ENCODE measurements at regions not wholly inside any gene's neighbourhood (a gene's known extent, or its start where the extent isn't known, plus 50 kb on each side); places are given as distances from the start of the nearest gene placed in this dataset.
"Not testable (repeated sequence)": the region's sequence is repeated elsewhere in the genome, so short reads cannot be mapped to it uniquely, and the experiment has no call there.

DNA sequence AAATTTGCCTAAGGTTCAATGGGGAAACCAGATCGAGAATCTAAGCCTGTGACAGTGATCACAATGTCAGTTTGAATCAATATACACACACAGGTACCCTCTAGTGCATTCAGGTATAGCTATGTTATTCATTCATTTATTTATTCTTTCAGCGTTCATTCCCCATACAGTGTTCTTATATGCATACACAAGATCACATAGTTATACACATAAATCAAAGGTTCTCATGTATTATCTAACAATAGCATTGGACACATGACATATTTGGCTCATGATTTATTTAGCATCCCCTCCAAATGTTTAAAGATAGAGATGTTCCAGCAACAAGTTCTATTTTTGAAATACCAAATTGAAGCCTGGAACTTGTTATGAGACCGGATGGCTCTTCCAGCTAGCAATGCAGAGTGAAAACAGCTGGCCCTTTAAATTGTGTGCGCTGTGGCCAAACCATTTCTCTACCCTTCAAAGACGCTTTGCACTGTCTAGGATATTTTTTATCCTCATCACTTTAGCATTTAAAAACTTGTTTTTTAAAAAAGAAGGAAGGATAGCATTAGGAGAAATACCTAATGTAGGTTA is 131.0 kb downstream of the ATXN3L start:
- Mint-ChIP-seq H3K36me3 (ENCODE audit: low read depth, unreplicated experiment) (no peaks in the 10 kb centered on the region), H3K9me3 (ENCODE audit: unreplicated experiment) (no peaks in the 10 kb centered on the region), H3K27me3 (ENCODE audit: unreplicated experiment) (no peaks in the 10 kb centered on the region), H3K4me3 (ENCODE audit: unreplicated experiment) (no peak overlapping the region), H3K4me1 (ENCODE audit: unreplicated experiment) (no peaks in the 10 kb centered on the region), H3K27ac (ENCODE audit: unreplicated experiment) (no peak overlapping the region)
- DNase-seq (ENCODE audit: low spot score) = no peak
- TF ChIP-seq, protein P1, sequence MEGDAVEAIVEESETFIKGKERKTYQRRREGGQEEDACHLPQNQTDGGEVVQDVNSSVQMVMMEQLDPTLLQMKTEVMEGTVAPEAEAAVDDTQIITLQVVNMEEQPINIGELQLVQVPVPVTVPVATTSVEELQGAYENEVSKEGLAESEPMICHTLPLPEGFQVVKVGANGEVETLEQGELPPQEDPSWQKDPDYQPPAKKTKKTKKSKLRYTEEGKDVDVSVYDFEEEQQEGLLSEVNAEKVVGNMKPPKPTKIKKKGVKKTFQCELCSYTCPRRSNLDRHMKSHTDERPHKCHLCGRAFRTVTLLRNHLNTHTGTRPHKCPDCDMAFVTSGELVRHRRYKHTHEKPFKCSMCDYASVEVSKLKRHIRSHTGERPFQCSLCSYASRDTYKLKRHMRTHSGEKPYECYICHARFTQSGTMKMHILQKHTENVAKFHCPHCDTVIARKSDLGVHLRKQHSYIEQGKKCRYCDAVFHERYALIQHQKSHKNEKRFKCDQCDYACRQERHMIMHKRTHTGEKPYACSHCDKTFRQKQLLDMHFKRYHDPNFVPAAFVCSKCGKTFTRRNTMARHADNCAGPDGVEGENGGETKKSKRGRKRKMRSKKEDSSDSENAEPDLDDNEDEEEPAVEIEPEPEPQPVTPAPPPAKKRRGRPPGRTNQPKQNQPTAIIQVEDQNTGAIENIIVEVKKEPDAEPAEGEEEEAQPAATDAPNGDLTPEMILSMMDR (IDR thresholded peaks at IDR 0.05; ENCODE audit: unreplicated experiment) = no peak

DNA sequence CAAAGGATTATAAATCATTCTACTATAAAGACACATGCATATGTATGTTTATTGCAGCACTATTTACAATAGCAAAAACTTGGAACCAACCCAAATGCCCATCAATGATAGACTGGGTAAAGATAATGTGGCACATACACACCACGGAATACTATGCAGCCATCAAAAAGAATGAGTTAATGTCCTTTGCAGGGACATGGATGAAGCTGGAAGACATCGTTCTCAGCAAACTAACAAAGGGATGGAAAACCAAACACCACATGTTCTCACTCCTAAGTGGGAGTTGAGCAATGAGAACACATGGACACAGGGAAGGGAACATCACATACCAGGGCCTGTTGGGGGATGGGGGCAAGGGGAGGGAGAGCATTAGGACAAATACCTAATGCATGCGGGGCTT is 133.2 kb downstream of the ATXN3L start:
- not testable (repeated sequence) for DNase-seq (ENCODE audit: low spot score); H3K4me1 Mint-ChIP-seq (ENCODE audit: unreplicated experiment)

DNA sequence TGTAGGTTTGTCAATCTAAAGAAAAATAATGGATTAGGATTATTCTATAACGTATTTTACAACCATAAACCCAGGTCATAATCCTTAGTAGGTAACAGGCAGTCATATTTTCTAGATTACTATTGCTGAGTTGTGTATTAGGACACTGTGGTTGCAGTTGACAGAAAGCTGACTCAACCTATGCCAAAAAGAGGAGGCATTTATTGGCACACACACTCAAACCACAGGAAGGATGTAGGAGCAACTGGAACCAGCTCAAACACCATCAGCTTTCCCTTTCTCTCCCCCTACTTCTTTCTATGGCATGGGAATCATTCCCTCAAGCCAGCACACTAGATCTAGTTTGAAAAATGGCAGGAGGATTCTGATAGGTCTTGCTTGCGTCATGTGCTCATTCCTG is 136.4 kb upstream of the FAM9C start:
- TF ChIP-seq, protein P1 (IDR thresholded peaks at IDR 0.05; ENCODE audit: unreplicated experiment) = no peak
- no peaks in the 10 kb centered on the region for H3K36me3 Mint-ChIP-seq (ENCODE audit: low read depth, unreplicated experiment)
- H3K27me3 Mint-ChIP-seq (ENCODE audit: unreplicated experiment) = no peaks in the 10 kb centered on the region
- no peaks in the 10 kb centered on the region for H3K4me1 Mint-ChIP-seq (ENCODE audit: unreplicated experiment)
- DNase-seq (ENCODE audit: low spot score) = no peak
- no peak overlapping the region for H3K27ac Mint-ChIP-seq (ENCODE audit: unreplicated experiment)
- no peaks in the 10 kb centered on the region for H3K9me3 Mint-ChIP-seq (ENCODE audit: unreplicated experiment)
- no peak overlapping the region for H3K4me3 Mint-ChIP-seq (ENCODE audit: unreplicated experiment)

More for the DNA sequence above, 133.2 kb downstream of the ATXN3L start:
- H3K4me3 Mint-ChIP-seq (ENCODE audit: unreplicated experiment); H3K36me3 Mint-ChIP-seq (ENCODE audit: low read depth, unreplicated experiment); H3K27ac Mint-ChIP-seq (ENCODE audit: unreplicated experiment); H3K27me3 Mint-ChIP-seq (ENCODE audit: unreplicated experiment); H3K9me3 Mint-ChIP-seq (ENCODE audit: unreplicated experiment): not testable (repeated sequence)

GRCh38 chrX:13179586-13179985 is 135.2 kb upstream of the FAM9C start:
- Mint-ChIP-seq H3K4me3 (ENCODE audit: unreplicated experiment) (no peak overlapping the region), H3K4me1 (ENCODE audit: unreplicated experiment) (no peaks in the 10 kb centered on the region), H3K9me3 (ENCODE audit: unreplicated experiment) (no peaks in the 10 kb centered on the region), H3K36me3 (ENCODE audit: low read depth, unreplicated experiment) (no peaks in the 10 kb centered on the region), H3K27ac (ENCODE audit: unreplicated experiment) (no peak overlapping the region), H3K27me3 (ENCODE audit: unreplicated experiment) (no peaks in the 10 kb centered on the region)
- TF ChIP-seq, protein P1 (IDR thresholded peaks at IDR 0.05; ENCODE audit: unreplicated experiment) = no peak
- no peak for DNase-seq (ENCODE audit: low spot score)

DNA sequence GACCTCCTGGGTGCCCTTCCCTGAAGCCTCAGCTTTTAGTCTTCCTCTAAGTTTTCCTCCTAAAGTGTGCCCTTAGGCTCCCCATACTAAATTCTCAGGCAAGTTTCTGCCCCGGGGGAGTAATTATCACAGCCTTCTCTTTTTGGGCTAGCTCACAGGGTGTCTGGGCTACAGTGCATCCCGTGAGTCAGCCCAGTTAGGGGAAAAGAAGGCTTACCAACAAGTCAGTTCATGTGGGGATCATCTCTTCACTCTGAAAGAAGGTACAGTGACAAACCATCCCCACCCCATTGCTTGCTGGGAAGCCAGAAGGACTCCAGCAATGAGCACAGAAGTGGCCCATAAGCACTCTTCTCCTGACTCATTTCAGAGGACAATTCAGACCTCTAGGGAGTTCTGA is 134.7 kb upstream of the FAM9C start:
- TF ChIP-seq, protein P1 (IDR thresholded peaks at IDR 0.05; ENCODE audit: unreplicated experiment) = no peak
- no peaks in the 10 kb centered on the region for H3K9me3 Mint-ChIP-seq (ENCODE audit: unreplicated experiment)
- no peak overlapping the region for H3K27ac Mint-ChIP-seq (ENCODE audit: unreplicated experiment)
- no peaks in the 10 kb centered on the region for H3K4me1 Mint-ChIP-seq (ENCODE audit: unreplicated experiment)
- no peak for DNase-seq (ENCODE audit: low spot score)
- no peak overlapping the region for H3K4me3 Mint-ChIP-seq (ENCODE audit: unreplicated experiment)
- H3K27me3 Mint-ChIP-seq (ENCODE audit: unreplicated experiment) = no peaks in the 10 kb centered on the region
- no peaks in the 10 kb centered on the region for H3K36me3 Mint-ChIP-seq (ENCODE audit: low read depth, unreplicated experiment)

Measured in endothelial cell (in vitro differentiated cells).